ENCODE measurements at regions not wholly inside any gene's neighbourhood (a gene's known extent, or its start where the extent isn't known, plus 50 kb on each side); places are given as distances from the start of the nearest gene placed in this dataset.

- Histone ChIP-seq H3K27ac (ENCODE audit: control insufficient read depth, insufficient read depth) (no peak overlapping the region), H3K9ac (ENCODE audit: control insufficient read depth, insufficient read depth, low read length) (no peak overlapping the region), H3K4me2 (ENCODE audit: control insufficient read depth, insufficient read depth) (no peak overlapping the region), H3K79me2 (ENCODE audit: control insufficient read depth, insufficient read depth, low read length) (no peaks in the 10 kb centered on the region), H2AFZ (ENCODE audit: control insufficient read depth, low read depth, low read length) (no peak overlapping the region), H3K4me3 (no peak overlapping the region), H3K9me3 (replicated peaks; ENCODE audit: control insufficient read depth, insufficient read depth, low read length) (no peaks in the 10 kb centered on the region), H3K27me3 (replicated peaks in 1 of 2; ENCODE audit: control insufficient read depth in 2 of 2, insufficient read depth in 2 of 2, low read length in 1 of 2) (no peaks in the 10 kb centered on the region), H3K36me3 (ENCODE audit: control insufficient read depth in 2 of 2, insufficient read depth in 2 of 2, low read length in 1 of 2) (no peaks in the 10 kb centered on the region), H3K4me1 (ENCODE audit: control insufficient read depth, insufficient read depth, low read length) (no peaks in the 10 kb centered on the region), H4K20me1 (ENCODE audit: control insufficient read depth, insufficient read depth) (no peaks in the 10 kb centered on the region)
- no peak for FAIRE-seq
- RAD21 ChIA-PET (ENCODE audit: unreplicated experiment) = no interaction called here
- CTCF ChIA-PET = no interaction called here
- WGBS (ENCODE audit: insufficient coverage, insufficient replicate concordance, low lambda C conversion rate, missing lambda C conversion rate) = 0% methylated on average over 2 of the region's 2 CpGs
- no peak for DNase-seq (ENCODE audit: low read depth, low spot score)
- intact Hi-C loops (cut with micrococcal nuclease; ENCODE audit: unreplicated experiment) (no loop called here), in situ Hi-C loops (cut with MboI) (no loop called here)
- SMC1A ChIA-PET (ENCODE audit: uncharacterized antibody, unreplicated experiment) = interaction anchor here (0.6 kb wide), 1 partner anchor 122 kb away, joined by 3 read pairs; no protein-coding TSS in a partner anchor
- POLR2A ChIA-PET = no interaction called here
- no peak for ATAC-seq
- BruUV-seq (replicated peaks) = no TSS peak
- TF ChIP-seq SREBF1 (IDR thresholded peaks at IDR 0.05; ENCODE audit: low read length) (no peak), PAX8 (IDR thresholded peaks at IDR 0.05) (no peak), ZBED1 (IDR thresholded peaks at IDR 0.05; ENCODE audit: borderline replicate concordance) (no peak), POLR2A (IDR thresholded peaks at IDR 0.05; ENCODE audit: low read depth, low read length) (no peak), ATF2 (IDR thresholded peaks at IDR 0.05; ENCODE audit: low read length) (no peak), PAX5 (IDR thresholded peaks at IDR 0.05; ENCODE audit: borderline replicate concordance, low read depth, low read length) (no peak), BCLAF1 (IDR thresholded peaks at IDR 0.05) (no peak), BACH1 (IDR thresholded peaks at IDR 0.05; ENCODE audit: borderline replicate concordance) (no peak), IRF3 (IDR thresholded peaks at IDR 0.05) (no peak), ATF7 (IDR thresholded peaks at IDR 0.05; ENCODE audit: low read depth) (no peak), USF1 (IDR thresholded peaks at IDR 0.05; ENCODE audit: borderline replicate concordance, extremely low read length, insufficient read depth, low read depth, low read length) (no peak), PML (IDR thresholded peaks at IDR 0.05; ENCODE audit: low read length) (no peak), ZBTB11 (CRISPR knock-in tag; IDR thresholded peaks at IDR 0.05) (no peak), TCF3 (IDR thresholded peaks at IDR 0.05; ENCODE audit: borderline replicate concordance, insufficient read depth, low read depth, low read length) (no peak), TCF12 (IDR thresholded peaks at IDR 0.05; ENCODE audit: low read depth, low read length) (no peak), SMARCA5 (IDR thresholded peaks at IDR 0.05) (no peak), NFXL1 (IDR thresholded peaks at IDR 0.05; ENCODE audit: borderline replicate concordance) (no peak)
These were observed 839.9 kb downstream of the KCNT2 start for GRCh38 chr1:195768377-195768776.
